Superior temporal gyrus (tissue), 1 donor: ENCODE measurements at regions not wholly inside any gene's neighbourhood (a gene's known extent, or its start where the extent isn't known, plus 50 kb on each side); places are given as distances from the start of the nearest gene placed in this dataset.

ENCODE experiments used
- DNase-seq: peaks from one replicate; pipeline ENCODE4 v3.0.0-alpha.2; 2016; ENCODE audit errors: extremely low spot score

- no peak for DNase-seq
These were observed 607.3 kb downstream of the NCAM2 start for GRCh38 chr21:21605521-21605920.

- no peak for DNase-seq
These were observed 607.8 kb downstream of the NCAM2 start for GRCh38 chr21:21606041-21606440.

GRCh38 chr21:21612466-21612865 is 614.3 kb downstream of the NCAM2 start:
- peak; percentile 45 for DNase-seq

- no peak for DNase-seq
These were observed 616.8 kb downstream of the NCAM2 start for GRCh38 chr21:21614966-21615365.

- DNase-seq: no peak
These were observed 624.4 kb downstream of the NCAM2 start for GRCh38 chr21:21622460-21623234.

- no peak for DNase-seq
These were observed 626.5 kb downstream of the NCAM2 start for GRCh38 chr21:21624674-21625073.

GRCh38 chr21:21631961-21632360 is 633.8 kb downstream of the NCAM2 start:
- DNase-seq: no peak

- no peak for DNase-seq
These were observed 634.7 kb downstream of the NCAM2 start for GRCh38 chr21:21632926-21633325.

GRCh38 chr21:21661741-21662140 is 663.5 kb downstream of the NCAM2 start:
- no peak for DNase-seq

- no peak for DNase-seq
These were observed 664.6 kb downstream of the NCAM2 start for GRCh38 chr21:21662776-21663175.

GRCh38 chr21:21664871-21665270 is 666.7 kb downstream of the NCAM2 start:
- no peak for DNase-seq

- DNase-seq: no peak
These were observed 668.5 kb downstream of the NCAM2 start for GRCh38 chr21:21666689-21667088.

- DNase-seq: no peak
These were observed 670.0 kb downstream of the NCAM2 start for GRCh38 chr21:21668198-21668597.

- DNase-seq: no peak
These were observed 675.8 kb downstream of the NCAM2 start for GRCh38 chr21:21673959-21674358.

GRCh38 chr21:21675601-21676000 is 677.4 kb downstream of the NCAM2 start:
- no peak for DNase-seq

GRCh38 chr21:21682172-21682571 is 684.0 kb downstream of the NCAM2 start:
- DNase-seq: no peak

GRCh38 chr21:21688889-21689288 is 690.7 kb downstream of the NCAM2 start:
- no peak for DNase-seq

GRCh38 chr21:21690068-21690665 is 692.0 kb downstream of the NCAM2 start:
- DNase-seq: no peak

- DNase-seq: peak; percentile 64
These were observed 714.7 kb downstream of the NCAM2 start for GRCh38 chr21:21712748-21713520.

GRCh38 chr21:21713651-21714180 is 715.5 kb downstream of the NCAM2 start:
- DNase-seq: peak; percentile 12

- DNase-seq: no peak
These were observed 716.2 kb downstream of the NCAM2 start for GRCh38 chr21:21714426-21714825.

- DNase-seq: no peak
These were observed 717.2 kb downstream of the NCAM2 start for GRCh38 chr21:21715266-21715969.
